ENCODE measurements at regions not wholly inside any gene's neighbourhood (a gene's known extent, or its start where the extent isn't known, plus 50 kb on each side); places are given as distances from the start of the nearest gene placed in this dataset.

DNA sequence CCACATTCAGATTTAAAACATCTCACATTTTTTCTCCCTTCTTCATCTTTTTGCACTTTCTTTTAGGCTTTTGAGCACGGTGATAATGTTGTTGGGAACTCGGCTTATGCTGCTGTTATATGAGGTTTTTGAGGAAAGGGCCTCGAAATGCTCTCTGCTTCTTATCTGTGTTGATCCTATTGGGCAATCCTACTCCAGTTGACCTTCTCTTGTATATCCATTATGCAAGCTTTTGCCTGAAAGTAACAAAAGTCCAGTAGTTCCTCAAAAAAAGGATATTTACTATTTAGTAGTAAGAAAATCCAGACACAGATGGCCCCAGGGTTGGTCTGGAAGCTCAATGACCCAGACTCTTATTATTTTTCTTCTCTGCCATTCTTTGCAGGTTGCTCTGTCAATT lies 57.7 kb upstream of the SPANXB1 start:
- H3K4me1 ChIP-seq (ENCODE audit: insufficient read depth, insufficient read length) = no peaks in the 10 kb centered on the region
- H3K9ac ChIP-seq (ENCODE audit: insufficient read length, low read depth) = no peak overlapping the region
- no peaks in the 10 kb centered on the region for H3K36me3 ChIP-seq (ENCODE audit: insufficient read depth, insufficient read length, low read length)
- DNase-seq (ENCODE audit: low read depth, low spot score) = no peak
- TF ChIP-seq YY1 (IDR thresholded peaks at IDR 0.05; ENCODE audit: insufficient read depth, insufficient read length) = no peak
- TF ChIP-seq ZNF274 (IDR thresholded peaks at IDR 0.05; ENCODE audit: low read depth, low read length) = no peak
- TF ChIP-seq SUZ12 (IDR thresholded peaks at IDR 0.05; ENCODE audit: extremely low read depth, insufficient read depth, insufficient read length) = no peak
- no peaks in the 10 kb centered on the region for H3K9me3 ChIP-seq (ENCODE audit: insufficient read depth, low read length)
- H3K4me3 ChIP-seq (ENCODE audit: insufficient read length, low read depth) = no peak overlapping the region
- no peaks in the 10 kb centered on the region for H3K27me3 ChIP-seq (ENCODE audit: insufficient read depth, insufficient read length)

GRCh38 chrX:140948827-140949226 lies 53.6 kb upstream of the SPANXB1 start:
- Histone ChIP-seq H3K4me3 (ENCODE audit: insufficient read length, low read depth) (no peak overlapping the region), H3K27me3 (ENCODE audit: insufficient read depth, insufficient read length) (no peaks in the 10 kb centered on the region), H3K9ac (ENCODE audit: insufficient read length, low read depth) (no peak overlapping the region), H3K36me3 (ENCODE audit: insufficient read depth, insufficient read length, low read length) (no peaks in the 10 kb centered on the region), H3K4me1 (ENCODE audit: insufficient read depth, insufficient read length) (no peaks in the 10 kb centered on the region), H3K9me3 (ENCODE audit: insufficient read depth, low read length) (no peaks in the 10 kb centered on the region)
- TF ChIP-seq YY1 (IDR thresholded peaks at IDR 0.05; ENCODE audit: insufficient read depth, insufficient read length) = no peak
- no peak for TF ChIP-seq SUZ12 (IDR thresholded peaks at IDR 0.05; ENCODE audit: extremely low read depth, insufficient read depth, insufficient read length)
- TF ChIP-seq ZNF274 (IDR thresholded peaks at IDR 0.05; ENCODE audit: low read depth, low read length) = no peak
- DNase-seq (ENCODE audit: low read depth, low spot score) = no peak

- Histone ChIP-seq H3K27me3 (ENCODE audit: insufficient read depth, insufficient read length) (no peaks in the 10 kb centered on the region), H3K36me3 (ENCODE audit: insufficient read depth, insufficient read length, low read length) (no peaks in the 10 kb centered on the region), H3K9me3 (ENCODE audit: insufficient read depth, low read length) (no peaks in the 10 kb centered on the region), H3K9ac (ENCODE audit: insufficient read length, low read depth) (no peak overlapping the region), H3K4me1 (ENCODE audit: insufficient read depth, insufficient read length) (no peaks in the 10 kb centered on the region), H3K4me3 (ENCODE audit: insufficient read length, low read depth) (no peak overlapping the region)
- TF ChIP-seq SUZ12 (IDR thresholded peaks at IDR 0.05; ENCODE audit: extremely low read depth, insufficient read depth, insufficient read length) = no peak
- TF ChIP-seq ZNF274 (IDR thresholded peaks at IDR 0.05; ENCODE audit: low read depth, low read length) = no peak
- TF ChIP-seq YY1 (IDR thresholded peaks at IDR 0.05; ENCODE audit: insufficient read depth, insufficient read length) = no peak
- no peak for DNase-seq (ENCODE audit: low read depth, low spot score)
These were observed 53.2 kb upstream of the SPANXB1 start for GRCh38 chrX:140949233-140949632.

Measured in NT2/D1 (cell line).